H1 (cell line): ENCODE measurements at regions not wholly inside any gene's neighbourhood (a gene's known extent, or its start where the extent isn't known, plus 50 kb on each side); places are given as distances from the start of the nearest gene placed in this dataset.

Experiments
- CTCF ChIA-PET: fragments of 300-600 bp; sonication (Branson Sonifier 250); formaldehyde crosslinking; loops from one replicate; lab custom pipeline; 2021; ENCODE audit not compliant: partially characterized antibody; lab: Charles Lee
- POLR2A ChIA-PET: fragments of 300-600 bp; sonication (Branson Sonifier 250); formaldehyde crosslinking; loops from one replicate; lab custom pipeline; 2021; ENCODE audit warnings: inconsistent platforms; ENCODE audit not compliant: partially characterized antibody; lab: Charles Lee
- DNase-seq, 2 experiments: peaks; one replicate each; pipeline versions ENCODE4 v3.0.0 to v3.0.0-alpha.2; 2010 to 2022; ENCODE audit warnings: low spot score in 2 of 2, low read depth in 1 of 2, mixed read lengths in 1 of 2
- FAIRE-seq: peaks from 2 replicates; lab custom pipeline; 2011; peaks lifted over from hg19 to GRCh38; lab: Jason Lieb, UNC
- H2AFZ ChIP-seq: 2 replicates; pipeline ENCODE4 v1.8.1; 2012; ENCODE audit warnings: low read length, inconsistent platforms
- H2AK5ac ChIP-seq: 2 replicates; pipeline ENCODE4 v1.6.1; 2013; ENCODE audit warnings: low read depth, low read length
- H2BK120ac ChIP-seq: replicated peaks from 2 replicates; pipeline ENCODE3; 2013; ENCODE audit warnings: low read depth, low read length, inconsistent platforms
- H2BK12ac ChIP-seq: 2 replicates; pipeline ENCODE4 v1.6.1; 2013; ENCODE audit warnings: low read depth, low read length
- H2BK15ac ChIP-seq: 2 replicates; pipeline ENCODE4 v1.6.1; 2013; ENCODE audit warnings: low read length
- H2BK20ac ChIP-seq: 2 replicates; pipeline ENCODE4 v1.6.1; 2013; ENCODE audit warnings: low read length
- H2BK5ac ChIP-seq: 2 replicates; pipeline ENCODE4 v1.6.1; 2013; ENCODE audit warnings: low read depth, low read length
- H3K14ac ChIP-seq: 2 replicates; pipeline ENCODE4 v1.6.1; 2013; ENCODE audit warnings: inconsistent platforms; ENCODE audit not compliant: insufficient read length
- H3K18ac ChIP-seq: 2 replicates; pipeline ENCODE4 v1.6.1; 2013; ENCODE audit warnings: low read length; ENCODE audit errors: extremely low read depth
- H3K23ac ChIP-seq: 2 replicates; pipeline ENCODE4 v1.6.1; 2013; ENCODE audit warnings: inconsistent platforms; ENCODE audit not compliant: insufficient read length
- H3K23me2 ChIP-seq: 2 replicates; pipeline ENCODE4 v1.6.1; 2013; ENCODE audit warnings: low read depth, low read length
- H3K27ac ChIP-seq: 2 replicates; pipeline ENCODE4 v1.6.1; 2011; ENCODE audit warnings: low read depth, low read length, inconsistent platforms
- H3K27me3 ChIP-seq, 4 experiments: replicated peaks in 1 of 4; 1 replicate in 1 of 4; 2 replicates in 3 of 4; pipeline versions ENCODE4 v1.6.1 to v1.8.1; 2011 to 2013; ENCODE audit warnings: low read length in 3 of 4, mild to moderate bottlenecking in 3 of 4, inconsistent platforms in 2 of 4, mixed read lengths in 2 of 4, moderate library complexity in 1 of 4; ENCODE audit not compliant: control insufficient read depth in 3 of 4, insufficient read depth in 3 of 4; ENCODE audit errors: extremely low read depth in 1 of 4
- H3K36me3 ChIP-seq, 4 experiments: 2 replicates each; pipeline versions ENCODE4 v1.6.1 to v1.8.1; 2011 to 2013; ENCODE audit warnings: mild to moderate bottlenecking in 4 of 4, low read length in 3 of 4, moderate library complexity in 2 of 4, control low read depth in 1 of 4, inconsistent platforms in 1 of 4; ENCODE audit not compliant: insufficient read depth in 4 of 4, control insufficient read depth in 2 of 4
- H3K4ac ChIP-seq: replicated peaks from 2 replicates; pipeline ENCODE3; 2013; ENCODE audit warnings: low read length, low read depth, mixed read lengths, inconsistent platforms; ENCODE audit not compliant: insufficient read length
- H3K4me1 ChIP-seq, 4 experiments: replicated peaks in 1 of 4; 1 replicate in 1 of 4; 2 replicates in 3 of 4; pipeline versions ENCODE4 v1.6.1 to v1.8.1; 2011 to 2013; ENCODE audit warnings: low read length in 3 of 4, inconsistent platforms in 2 of 4, mixed read lengths in 1 of 4; ENCODE audit not compliant: insufficient read depth in 4 of 4, control insufficient read depth in 3 of 4
- H3K4me2 ChIP-seq, 2 experiments: 2 replicates each; pipeline versions ENCODE4 v1.6.1 to v1.8.1; 2011 to 2013; ENCODE audit warnings: low read depth in 2 of 2, low read length in 2 of 2, control low read depth in 1 of 2, inconsistent platforms in 1 of 2, mild to moderate bottlenecking in 1 of 2; ENCODE audit not compliant: insufficient read depth in 1 of 2
- H3K4me3 ChIP-seq, 4 experiments: fragments of 200-600, 300-600 bp in 1 of 4; sonication (generic), shearing (Covaris generic), sonication (Bioruptor Twin) in 1 of 4; 2 replicates each; pipeline versions ENCODE4 v1.5.1 to v1.8.1; 2011 to 2016; ENCODE audit warnings: low read length in 4 of 4, low read depth in 3 of 4, control low read depth in 2 of 4, inconsistent platforms in 2 of 4, mild to moderate bottlenecking in 2 of 4, mixed read lengths in 1 of 4, moderate library complexity in 1 of 4; ENCODE audit not compliant: insufficient read depth in 2 of 4; ENCODE audit errors: extremely low read depth in 1 of 4
- H3K56ac ChIP-seq: replicated peaks from 2 replicates; pipeline ENCODE3; 2013; ENCODE audit warnings: low read depth, mild to moderate bottlenecking, mixed read lengths, low read length, inconsistent platforms; ENCODE audit not compliant: insufficient read length
- H3K79me1 ChIP-seq: 2 replicates; pipeline ENCODE4 v1.6.1; 2013; ENCODE audit warnings: low read depth, low read length, control low read depth
- H3K79me2 ChIP-seq, 2 experiments: 2 replicates each; pipeline versions ENCODE4 v1.6.1 to v1.8.1; 2012 to 2013; ENCODE audit warnings: low read length in 2 of 2, mild to moderate bottlenecking in 2 of 2, inconsistent platforms in 1 of 2; ENCODE audit not compliant: insufficient read depth in 2 of 2, control insufficient read depth in 1 of 2
- H3K9ac ChIP-seq, 4 experiments: replicated peaks in 1 of 4; 1 replicate in 1 of 4; 2 replicates in 3 of 4; pipeline versions ENCODE4 v1.6.1 to v1.8.1; 2011 to 2013; ENCODE audit warnings: low read depth in 3 of 4, low read length in 3 of 4, control low read depth in 2 of 4, mild to moderate bottlenecking in 2 of 4, moderate library complexity in 2 of 4, inconsistent platforms in 1 of 4; ENCODE audit errors: extremely low read depth in 1 of 4
- H3K9me3 ChIP-seq, 2 experiments: 2 replicates each; pipeline versions ENCODE4 v1.6.1 to v1.8.1; 2012 to 2013; ENCODE audit warnings: mild to moderate bottlenecking in 2 of 2, moderate library complexity in 2 of 2, control low read depth in 1 of 2, inconsistent platforms in 1 of 2, low read depth in 1 of 2, low read length in 1 of 2, mixed read lengths in 1 of 2; ENCODE audit not compliant: insufficient read depth in 2 of 2
- H4K20me1 ChIP-seq, 2 experiments: replicated peaks in 1 of 2; 2 replicates each; pipeline versions ENCODE3 to v1.8.1; 2011 to 2013; ENCODE audit warnings: inconsistent platforms in 2 of 2, low read length in 2 of 2, mild to moderate bottlenecking in 1 of 2; ENCODE audit not compliant: insufficient read depth in 2 of 2, control insufficient read depth in 1 of 2
- H4K5ac ChIP-seq: 2 replicates; pipeline ENCODE4 v1.6.1; 2013; ENCODE audit warnings: low read length, low read depth, mixed read lengths, inconsistent platforms; ENCODE audit not compliant: insufficient read length
- H4K8ac ChIP-seq: 2 replicates; pipeline ENCODE4 v1.8.0; 2013; ENCODE audit warnings: mild to moderate bottlenecking, moderate library complexity, low read length, inconsistent platforms; ENCODE audit not compliant: insufficient read depth; ENCODE audit errors: extremely low read depth
- H4K91ac ChIP-seq: replicated peaks from 2 replicates; pipeline ENCODE3; 2013; ENCODE audit warnings: low read length, mixed read lengths, inconsistent platforms; ENCODE audit not compliant: insufficient read length
- ASH2L ChIP-seq: fragments of 200-600, 300-600 bp; sonication (generic); IDR thresholded peaks from one replicate; pipeline ENCODE4 v1.7.1; 2017; ENCODE audit warnings: low read length
- CBX5 ChIP-seq: fragments of 300-800, 300-1000 bp; sonication (generic); IDR thresholded peaks from 2 replicates; pipeline ENCODE4 v1.7.1; 2016; ENCODE audit warnings: antibody characterized with exemption, low read length, low read depth
- EZH2 ChIP-seq: fragments of 200-600 bp; sonication (generic); IDR thresholded peaks from 2 replicates; pipeline ENCODE4 v1.7.1; 2012; ENCODE audit warnings: low read depth, mild to moderate bottlenecking, moderate library complexity, low read length, inconsistent platforms; ENCODE audit not compliant: severe bottlenecking
- JUN ChIP-seq: IDR thresholded peaks from 2 replicates; pipeline ENCODE4 v1.6.1; 2011; ENCODE audit warnings: low read depth, mild to moderate bottlenecking, improper control_type of control experiment, low read length
- KDM4A ChIP-seq: IDR thresholded peaks from one replicate; pipeline ENCODE4 v1.7.1; 2012; ENCODE audit warnings: low read depth, mild to moderate bottlenecking, moderate library complexity, low read length, inconsistent platforms; ENCODE audit not compliant: severe bottlenecking
- KDM5A ChIP-seq: fragments of 200-600 bp; IDR thresholded peaks from 2 replicates; pipeline ENCODE4 v1.7.1; 2012; ENCODE audit warnings: mild to moderate bottlenecking, low read length, inconsistent platforms, mixed read lengths
- PHF8 ChIP-seq: fragments of 200-600 bp; sonication (generic); conservative IDR thresholded peaks from 2 replicates; pipeline ENCODE4 v1.7.1; 2012; ENCODE audit warnings: low read depth, mild to moderate bottlenecking, inconsistent platforms, low read length, moderate library complexity
- SAP30 ChIP-seq: fragments of 300-600 bp; sonication (generic); IDR thresholded peaks from 2 replicates; pipeline ENCODE4 v1.7.1; 2012; ENCODE audit warnings: low read length, moderate library complexity, mild to moderate bottlenecking, inconsistent platforms; ENCODE audit not compliant: insufficient read depth, insufficient replicate concordance
- SP2 ChIP-seq: IDR thresholded peaks from 2 replicates; pipeline ENCODE4 v1.6.1; 2012; ENCODE audit warnings: mild to moderate bottlenecking, low read length, inconsistent platforms
- TEAD4 ChIP-seq: IDR thresholded peaks from 2 replicates; pipeline ENCODE4 v1.6.1; 2012; ENCODE audit warnings: low read depth, low read length, inconsistent platforms, mixed read lengths
- whole genome bisulfite sequencing, 2 experiments: shearing (Covaris generic) in 1 of 2; methylation state at CpG; one replicate each; pipeline versions ENCODE4 v1.1.6 to v1.1.7; 2013 to 2015; ENCODE audit warnings: low lambda C conversion rate in 2 of 2, mixed read lengths in 2 of 2, inconsistent platforms in 1 of 2, low coverage in 1 of 2, missing lambda C conversion rate in 1 of 2; ENCODE audit not compliant: insufficient replicate concordance in 2 of 2, insufficient coverage in 1 of 2, insufficient read length in 1 of 2; ENCODE audit errors: extremely low coverage in 1 of 2, missing lambda C conversion rate in 1 of 2; 5-methylcytosine and 5-hydroxymethylcytosine counted together

DNA sequence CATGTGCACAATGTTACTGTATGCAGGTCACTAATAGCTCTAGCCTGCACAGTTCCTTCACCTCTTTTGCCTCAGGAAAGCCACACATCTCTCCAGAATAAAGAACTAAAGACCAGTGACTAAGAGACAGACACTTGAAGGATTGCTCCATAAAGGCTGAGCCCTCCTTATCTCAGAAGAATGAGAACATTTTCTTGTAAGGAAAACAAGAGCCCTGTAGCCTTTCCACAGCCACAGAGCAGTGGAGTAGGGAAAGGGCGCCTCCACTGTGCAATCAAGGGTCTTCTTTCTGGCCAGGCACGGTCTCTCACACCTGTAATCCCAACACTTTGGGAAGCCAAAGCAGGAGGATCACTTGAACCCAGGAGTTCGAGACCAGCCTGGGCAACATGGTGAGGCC is 202.6 kb upstream of the TMEM45B start:
- DNase-seq: no peak
- Histone ChIP-seq H3K23me2 (no peaks in the 10 kb centered on the region), H3K4me3 (no peak overlapping the region), H2BK120ac (no peak overlapping the region), H4K20me1 (no peaks in the 10 kb centered on the region), H2BK20ac (no peak overlapping the region), H2BK5ac (no peak overlapping the region), H3K23ac (no peak overlapping the region), H3K4me2 (no peak overlapping the region), H3K9ac (no peak overlapping the region), H3K27ac (no peak overlapping the region), H3K14ac (no peak overlapping the region), H3K4me1 (no peaks in the 10 kb centered on the region), H3K36me3 (no peaks in the 10 kb centered on the region), H4K91ac (no peak overlapping the region), H3K27me3 (no peaks in the 10 kb centered on the region), H3K79me1 (no peaks in the 10 kb centered on the region), H3K9me3 (no peaks in the 10 kb centered on the region), H2BK15ac (no peak overlapping the region), H3K18ac (no peak overlapping the region), H2AFZ (no peak overlapping the region), H3K4ac (no peak overlapping the region), H2BK12ac (no peak overlapping the region), H4K5ac (no peak overlapping the region), H2AK5ac (no peak overlapping the region; the same call in 1 of the 2 replicates), H3K56ac (no peak overlapping the region), H3K79me2 (no peaks in the 10 kb centered on the region), H4K8ac (no peak overlapping the region)
- ChIA-PET CTCF (interaction anchor here (0.5 to 1.1 kb wide), 5 partner anchors 17 to 901 kb away, joined by 3 to 4 read pairs (median 3); partner anchors contain the start of gene BARX2), POLR2A (no interaction called here)
- 86% methylated on average over 3 of the region's 3 CpGs; no CpG with 5 or more reads in 1 of the 2 experiments for WGBS, 2 experiments
- no peak for TF ChIP-seq JUN
- TF ChIP-seq CBX5: no peak
- no peak for TF ChIP-seq ASH2L
- TF ChIP-seq EZH2: no peak
- TF ChIP-seq PHF8: no peak
- TF ChIP-seq SAP30: no peak
- no peak for TF ChIP-seq SP2
- TF ChIP-seq TEAD4: no peak
- no peak for TF ChIP-seq KDM5A
- no peak for TF ChIP-seq KDM4A
- no peak for FAIRE-seq
